C4-2B (cell line): ENCODE measurements at regions not wholly inside any gene's neighbourhood (a gene's known extent, or its start where the extent isn't known, plus 50 kb on each side); places are given as distances from the start of the nearest gene placed in this dataset.

ENCODE experiments used
- ZFX ChIP-seq: fragments of 450-650 bp; IDR thresholded peaks from 2 replicates; pipeline ENCODE4 v1.6.1; 2017
- TF ChIP-seq, protein P1 (sequence below): fragments of 450-650 bp; conservative IDR thresholded peaks from 2 replicates; pipeline ENCODE4 v1.5.1; 2017; ENCODE audit warnings: mild to moderate bottlenecking

DNA sequence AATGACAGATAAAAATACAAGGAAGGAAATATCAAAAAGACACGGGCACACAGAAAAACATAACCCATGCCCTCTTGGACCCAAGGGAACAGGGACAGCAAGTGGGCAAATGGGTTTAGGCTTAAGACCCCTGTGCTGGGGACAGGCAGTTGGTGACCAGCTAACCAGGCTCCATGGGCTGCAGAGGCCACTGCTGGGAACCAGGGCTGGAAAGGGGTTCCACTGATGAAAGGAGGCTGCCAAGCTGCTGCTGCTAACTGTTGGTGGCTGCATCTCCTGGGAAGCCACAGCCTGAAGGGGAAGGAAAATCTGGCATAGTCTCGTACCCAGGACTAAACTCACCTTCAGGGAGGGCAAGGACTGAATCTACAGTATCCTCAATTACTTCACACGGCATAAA lies 579.2 kb upstream of the MGMT start:
- TF ChIP-seq, protein P1, sequence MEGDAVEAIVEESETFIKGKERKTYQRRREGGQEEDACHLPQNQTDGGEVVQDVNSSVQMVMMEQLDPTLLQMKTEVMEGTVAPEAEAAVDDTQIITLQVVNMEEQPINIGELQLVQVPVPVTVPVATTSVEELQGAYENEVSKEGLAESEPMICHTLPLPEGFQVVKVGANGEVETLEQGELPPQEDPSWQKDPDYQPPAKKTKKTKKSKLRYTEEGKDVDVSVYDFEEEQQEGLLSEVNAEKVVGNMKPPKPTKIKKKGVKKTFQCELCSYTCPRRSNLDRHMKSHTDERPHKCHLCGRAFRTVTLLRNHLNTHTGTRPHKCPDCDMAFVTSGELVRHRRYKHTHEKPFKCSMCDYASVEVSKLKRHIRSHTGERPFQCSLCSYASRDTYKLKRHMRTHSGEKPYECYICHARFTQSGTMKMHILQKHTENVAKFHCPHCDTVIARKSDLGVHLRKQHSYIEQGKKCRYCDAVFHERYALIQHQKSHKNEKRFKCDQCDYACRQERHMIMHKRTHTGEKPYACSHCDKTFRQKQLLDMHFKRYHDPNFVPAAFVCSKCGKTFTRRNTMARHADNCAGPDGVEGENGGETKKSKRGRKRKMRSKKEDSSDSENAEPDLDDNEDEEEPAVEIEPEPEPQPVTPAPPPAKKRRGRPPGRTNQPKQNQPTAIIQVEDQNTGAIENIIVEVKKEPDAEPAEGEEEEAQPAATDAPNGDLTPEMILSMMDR: no peak
- TF ChIP-seq ZFX: no peak
